ENCODE measurements at regions not wholly inside any gene's neighbourhood (a gene's known extent, or its start where the extent isn't known, plus 50 kb on each side); places are given as distances from the start of the nearest gene placed in this dataset.

DNA sequence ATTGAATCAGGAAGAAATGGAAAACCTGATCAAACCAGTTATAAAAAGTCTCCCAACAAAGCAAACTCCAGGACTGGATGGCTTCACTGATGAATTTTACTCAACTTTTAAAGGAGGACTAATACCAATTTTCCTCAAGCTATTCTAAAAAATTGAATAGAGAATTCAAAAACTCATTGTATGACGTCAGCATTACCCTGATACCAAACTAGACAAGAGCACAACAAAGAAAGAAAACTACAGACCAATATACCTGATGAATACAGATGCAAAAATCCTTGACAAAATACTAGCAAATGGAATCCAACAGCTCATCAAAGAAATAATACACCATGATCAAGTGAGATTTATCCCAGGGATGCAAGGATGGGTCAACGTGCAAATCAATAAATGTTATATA, 172.9 kb downstream of the FNDC1 start:
- H2AK5ac ChIP-seq (ENCODE audit: low read depth, low read length): no peak overlapping the region
- no peak overlapping the region for H3K18ac ChIP-seq (ENCODE audit: low read length)
- H2BK15ac ChIP-seq (ENCODE audit: low read length): no peak overlapping the region
- no peaks in the 10 kb centered on the region for H3K79me1 ChIP-seq (ENCODE audit: low read depth, low read length)
- H3K36me3 ChIP-seq (replicated peaks in 1 of 2; ENCODE audit: control insufficient read depth in 2 of 2, insufficient read depth in 2 of 2, low read length in 2 of 2): no peaks in the 10 kb centered on the region
- no peak overlapping the region for H3K4me3 ChIP-seq (ENCODE audit: low read length in 2 of 2)
- no peak overlapping the region for H3K4ac ChIP-seq (ENCODE audit: low read length)
- H2AFZ ChIP-seq (ENCODE audit: low read length): no peak overlapping the region
- H2BK120ac ChIP-seq (ENCODE audit: low read depth, low read length): no peak overlapping the region
- H3K4me2 ChIP-seq (ENCODE audit: insufficient read depth, low read length, poor library complexity, severe bottlenecking): no peak overlapping the region
- H4K8ac ChIP-seq (ENCODE audit: low read depth, low read length): no peak overlapping the region
- H3K9ac ChIP-seq (ENCODE audit: low read depth, low read length, poor library complexity): no peak overlapping the region
- no peak overlapping the region for H4K91ac ChIP-seq (ENCODE audit: low read depth, low read length, poor library complexity)
- H3K27ac ChIP-seq (replicated peaks; ENCODE audit: low read length): no peak overlapping the region
- H3K9me3 ChIP-seq (replicated peaks in 1 of 2; ENCODE audit: control insufficient read depth in 2 of 2, insufficient read depth in 1 of 2, low read depth in 1 of 2, low read length in 2 of 2): peaks cover 0 to 2% of the 10 kb centered on the region in 2 donors
- WGBS, 2 donors (ENCODE audit: extremely low coverage in 2 of 2, insufficient read length in 2 of 2, insufficient replicate concordance in 1 of 2): no CpG with 5 or more reads among the region's 2 CpGs
- no peaks in the 10 kb centered on the region for H3K27me3 ChIP-seq (ENCODE audit: control insufficient read depth in 3 of 3, insufficient read depth in 3 of 3, low read depth in 1 of 3, low read length in 3 of 3)
- DNase-seq (ENCODE audit: low spot score): no peak
- H3K23ac ChIP-seq (ENCODE audit: low read depth, low read length, poor library complexity): no peak overlapping the region
- H2BK12ac ChIP-seq (ENCODE audit: low read length): no peak overlapping the region
- H3K14ac ChIP-seq (ENCODE audit: low read length): no peak overlapping the region
- H3K4me1 ChIP-seq (ENCODE audit: control insufficient read depth in 2 of 2, insufficient read depth in 1 of 2, low read depth in 1 of 2, low read length in 2 of 2): no peaks in the 10 kb centered on the region
- no peak overlapping the region for H2BK5ac ChIP-seq (ENCODE audit: low read length)

DNA sequence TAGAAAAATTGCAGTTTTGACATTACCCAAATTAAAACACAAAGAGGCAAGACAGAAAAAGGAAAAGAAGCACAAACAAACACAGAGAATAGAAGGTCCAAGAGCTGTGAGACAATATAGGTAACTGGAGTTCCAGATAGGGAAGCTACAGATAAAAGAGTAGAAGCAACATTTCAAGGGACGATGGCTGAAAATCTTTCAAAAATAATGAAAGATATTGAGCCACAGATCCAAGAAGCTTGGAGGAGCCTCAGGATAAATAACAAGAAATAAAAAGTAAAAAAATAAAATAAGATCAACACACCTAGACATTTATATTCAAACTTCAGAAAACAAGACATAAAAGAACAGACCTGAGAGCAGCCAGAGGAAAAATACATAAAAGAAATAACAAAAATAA, 164.9 kb downstream of the FNDC1 start:
- no peak overlapping the region for H3K4ac ChIP-seq (ENCODE audit: low read length)
- H3K9me3 ChIP-seq (replicated peaks in 1 of 2; ENCODE audit: control insufficient read depth in 2 of 2, insufficient read depth in 1 of 2, low read depth in 1 of 2, low read length in 2 of 2): peaks cover 0 to 12% of the 10 kb centered on the region in 2 donors
- H2BK12ac ChIP-seq (ENCODE audit: low read length): no peak overlapping the region
- H2BK120ac ChIP-seq (ENCODE audit: low read depth, low read length): no peak overlapping the region
- no peak overlapping the region for H3K27ac ChIP-seq (replicated peaks; ENCODE audit: low read length)
- no peak overlapping the region for H3K18ac ChIP-seq (ENCODE audit: low read length)
- H3K14ac ChIP-seq (ENCODE audit: low read length): no peak overlapping the region
- H3K27me3 ChIP-seq (ENCODE audit: control insufficient read depth in 3 of 3, insufficient read depth in 3 of 3, low read depth in 1 of 3, low read length in 3 of 3): no peaks in the 10 kb centered on the region
- H4K91ac ChIP-seq (ENCODE audit: low read depth, low read length, poor library complexity): no peak overlapping the region
- no peaks in the 10 kb centered on the region for H3K79me1 ChIP-seq (ENCODE audit: low read depth, low read length)
- no peak overlapping the region for H2BK15ac ChIP-seq (ENCODE audit: low read length)
- WGBS, 2 donors (ENCODE audit: extremely low coverage in 2 of 2, insufficient read length in 2 of 2, insufficient replicate concordance in 1 of 2): no CpG with 5 or more reads among the region's 1 CpG
- no peak overlapping the region for H3K9ac ChIP-seq (ENCODE audit: low read depth, low read length, poor library complexity)
- H3K4me2 ChIP-seq (ENCODE audit: insufficient read depth, low read length, poor library complexity, severe bottlenecking): no peak overlapping the region
- no peak overlapping the region for H2AK5ac ChIP-seq (ENCODE audit: low read depth, low read length)
- H2AFZ ChIP-seq (ENCODE audit: low read length): no peak overlapping the region
- no peaks in the 10 kb centered on the region for H3K4me1 ChIP-seq (ENCODE audit: control insufficient read depth in 2 of 2, insufficient read depth in 1 of 2, low read depth in 1 of 2, low read length in 2 of 2)
- DNase-seq (ENCODE audit: low spot score): no peak
- H3K36me3 ChIP-seq (replicated peaks in 1 of 2; ENCODE audit: control insufficient read depth in 2 of 2, insufficient read depth in 2 of 2, low read length in 2 of 2): no peaks in the 10 kb centered on the region
- no peak overlapping the region for H3K23ac ChIP-seq (ENCODE audit: low read depth, low read length, poor library complexity)
- no peak overlapping the region for H4K8ac ChIP-seq (ENCODE audit: low read depth, low read length)
- no peak overlapping the region for H3K4me3 ChIP-seq (ENCODE audit: low read length in 2 of 2)
- H2BK5ac ChIP-seq (ENCODE audit: low read length): no peak overlapping the region

DNA sequence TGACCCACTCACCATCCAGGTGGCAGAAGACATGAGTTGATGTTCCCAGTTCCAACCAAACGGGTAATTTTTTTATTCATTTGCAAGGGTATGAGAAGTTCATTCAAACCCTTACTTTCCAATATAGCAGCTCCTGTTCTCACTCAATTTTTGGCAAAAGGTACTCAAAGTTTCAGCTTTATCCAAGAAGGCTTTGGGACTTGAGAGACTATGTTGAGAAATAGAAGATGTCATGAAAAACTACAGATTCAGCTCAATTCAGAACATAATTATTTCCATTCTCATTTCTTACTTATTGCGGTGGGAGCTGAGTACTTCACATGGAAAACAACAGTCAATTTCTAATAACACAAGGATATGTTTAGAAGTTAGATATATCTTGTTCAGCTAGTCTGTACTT, 162.3 kb downstream of the FNDC1 start:
- DNase-seq (ENCODE audit: low spot score): no peak
- Histone ChIP-seq H3K9me3 (replicated peaks in 1 of 2; ENCODE audit: control insufficient read depth in 2 of 2, insufficient read depth in 1 of 2, low read depth in 1 of 2, low read length in 2 of 2) (peaks cover 0 to 11% of the 10 kb centered on the region in 2 donors), H3K36me3 (replicated peaks in 1 of 2; ENCODE audit: control insufficient read depth in 2 of 2, insufficient read depth in 2 of 2, low read length in 2 of 2) (no peaks in the 10 kb centered on the region), H3K23ac (ENCODE audit: low read depth, low read length, poor library complexity) (no peak overlapping the region), H3K79me1 (ENCODE audit: low read depth, low read length) (no peaks in the 10 kb centered on the region), H2AFZ (ENCODE audit: low read length) (no peak overlapping the region), H3K4me2 (ENCODE audit: insufficient read depth, low read length, poor library complexity, severe bottlenecking) (no peak overlapping the region), H2BK5ac (ENCODE audit: low read length) (no peak overlapping the region), H3K27ac (replicated peaks; ENCODE audit: low read length) (no peak overlapping the region), H3K18ac (ENCODE audit: low read length) (no peak overlapping the region), H3K14ac (ENCODE audit: low read length) (no peak overlapping the region), H3K9ac (ENCODE audit: low read depth, low read length, poor library complexity) (no peak overlapping the region), H3K4me3 (ENCODE audit: low read length in 2 of 2) (no peak overlapping the region), H4K91ac (ENCODE audit: low read depth, low read length, poor library complexity) (no peak overlapping the region), H4K8ac (ENCODE audit: low read depth, low read length) (no peak overlapping the region), H2BK15ac (ENCODE audit: low read length) (no peak overlapping the region), H2BK120ac (ENCODE audit: low read depth, low read length) (no peak overlapping the region), H3K27me3 (ENCODE audit: control insufficient read depth in 3 of 3, insufficient read depth in 3 of 3, low read depth in 1 of 3, low read length in 3 of 3) (peaks cover 0 to 7% (median 0%) of the 10 kb centered on the region in 3 experiments), H3K4ac (ENCODE audit: low read length) (no peak overlapping the region), H3K4me1 (ENCODE audit: control insufficient read depth in 2 of 2, insufficient read depth in 1 of 2, low read depth in 1 of 2, low read length in 2 of 2) (no peaks in the 10 kb centered on the region), H2AK5ac (ENCODE audit: low read depth, low read length) (no peak overlapping the region), H2BK12ac (ENCODE audit: low read length) (no peak overlapping the region)
- WGBS, 2 donors (ENCODE audit: extremely low coverage in 2 of 2, insufficient read length in 2 of 2, insufficient replicate concordance in 1 of 2): no CpG with 5 or more reads among the region's 2 CpGs

DNA sequence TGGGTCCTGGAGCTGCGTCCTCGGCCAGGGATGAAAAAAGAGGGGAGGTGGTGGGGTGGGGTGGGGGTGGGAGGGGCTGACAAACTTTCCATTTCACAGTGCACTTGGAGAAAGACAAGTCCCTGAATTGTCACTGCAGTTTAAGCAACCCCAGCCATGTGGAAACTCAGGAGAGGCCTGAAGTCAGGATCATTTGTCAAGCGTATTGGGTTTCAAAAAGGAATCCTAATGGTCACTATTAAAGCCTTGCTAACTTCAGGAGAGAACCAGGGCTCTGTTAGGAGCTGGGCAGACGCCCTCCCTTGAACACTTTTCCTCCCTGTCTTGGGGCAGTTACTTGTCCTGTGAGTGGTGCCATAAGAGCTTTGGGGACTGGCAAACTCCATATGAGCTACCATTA, 159.9 kb downstream of the FNDC1 start:
- DNase-seq (ENCODE audit: low spot score): no peak
- Histone ChIP-seq H3K4me3 (ENCODE audit: low read length in 2 of 2) (no peak overlapping the region), H3K4me2 (ENCODE audit: insufficient read depth, low read length, poor library complexity, severe bottlenecking) (no peak overlapping the region), H2BK12ac (ENCODE audit: low read length) (no peak overlapping the region), H3K4me1 (ENCODE audit: control insufficient read depth in 2 of 2, insufficient read depth in 1 of 2, low read depth in 1 of 2, low read length in 2 of 2) (no peaks in the 10 kb centered on the region), H2BK120ac (ENCODE audit: low read depth, low read length) (no peak overlapping the region), H3K79me1 (ENCODE audit: low read depth, low read length) (no peaks in the 10 kb centered on the region), H3K27me3 (ENCODE audit: control insufficient read depth in 3 of 3, insufficient read depth in 3 of 3, low read depth in 1 of 3, low read length in 3 of 3) (peaks cover 0 to 8% (median 0%) of the 10 kb centered on the region in 3 experiments), H3K9me3 (replicated peaks in 1 of 2; ENCODE audit: control insufficient read depth in 2 of 2, insufficient read depth in 1 of 2, low read depth in 1 of 2, low read length in 2 of 2) (peaks cover 0 to 6% of the 10 kb centered on the region in 2 donors), H3K18ac (ENCODE audit: low read length) (no peak overlapping the region), H3K23ac (ENCODE audit: low read depth, low read length, poor library complexity) (no peak overlapping the region), H3K36me3 (replicated peaks in 1 of 2; ENCODE audit: control insufficient read depth in 2 of 2, insufficient read depth in 2 of 2, low read length in 2 of 2) (no peaks in the 10 kb centered on the region), H2BK5ac (ENCODE audit: low read length) (no peak overlapping the region), H3K9ac (ENCODE audit: low read depth, low read length, poor library complexity) (no peak overlapping the region), H2BK15ac (ENCODE audit: low read length) (no peak overlapping the region), H3K4ac (ENCODE audit: low read length) (no peak overlapping the region), H2AFZ (ENCODE audit: low read length) (no peak overlapping the region), H4K91ac (ENCODE audit: low read depth, low read length, poor library complexity) (no peak overlapping the region), H3K14ac (ENCODE audit: low read length) (no peak overlapping the region), H3K27ac (replicated peaks; ENCODE audit: low read length) (no peak overlapping the region), H2AK5ac (ENCODE audit: low read depth, low read length) (no peak overlapping the region), H4K8ac (ENCODE audit: low read depth, low read length) (no peak overlapping the region)
- no CpG with 5 or more reads among the region's 4 CpGs for WGBS, 2 donors (ENCODE audit: extremely low coverage in 2 of 2, insufficient read length in 2 of 2, insufficient replicate concordance in 1 of 2)

All from neuronal stem cell (in vitro differentiated cells).